Mesenteric fat pad (tissue), 1 donor: ENCODE measurements at regions not wholly inside any gene's neighbourhood (a gene's known extent, or its start where the extent isn't known, plus 50 kb on each side); places are given as distances from the start of the nearest gene placed in this dataset.
"Not testable (repeated sequence)": the region's sequence is repeated elsewhere in the genome, so short reads cannot be mapped to it uniquely, and the experiment has no call there.

Experiments
- DNase-seq: peaks from one replicate; pipeline ENCODE4 v3.0.0-alpha.2; 2020; ENCODE audit warnings: low spot score
- donor health status: DM: yes; HTN: yes; CAD: no.

DNA sequence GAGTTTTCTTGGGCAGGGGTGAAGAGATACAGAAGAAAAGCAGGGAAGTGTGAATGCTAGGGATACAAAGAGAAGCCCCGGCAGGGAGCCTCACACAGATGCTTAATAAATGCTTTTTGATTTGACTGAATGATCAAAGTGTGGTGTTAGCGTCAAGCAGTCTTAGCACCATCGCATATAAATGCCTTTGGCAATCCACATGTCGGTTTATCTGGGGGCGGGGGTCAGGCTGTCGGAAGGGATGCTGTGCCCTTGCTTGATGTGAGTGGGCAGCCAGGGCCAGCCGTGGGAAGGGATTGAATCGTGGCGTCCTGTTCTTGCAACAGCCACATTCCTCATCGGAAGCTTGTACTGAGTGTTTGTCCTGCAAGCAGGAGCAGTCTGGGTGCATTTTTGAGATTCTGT is 173.1 kb downstream of the LACC1 start:
- no peak for DNase-seq

DNA sequence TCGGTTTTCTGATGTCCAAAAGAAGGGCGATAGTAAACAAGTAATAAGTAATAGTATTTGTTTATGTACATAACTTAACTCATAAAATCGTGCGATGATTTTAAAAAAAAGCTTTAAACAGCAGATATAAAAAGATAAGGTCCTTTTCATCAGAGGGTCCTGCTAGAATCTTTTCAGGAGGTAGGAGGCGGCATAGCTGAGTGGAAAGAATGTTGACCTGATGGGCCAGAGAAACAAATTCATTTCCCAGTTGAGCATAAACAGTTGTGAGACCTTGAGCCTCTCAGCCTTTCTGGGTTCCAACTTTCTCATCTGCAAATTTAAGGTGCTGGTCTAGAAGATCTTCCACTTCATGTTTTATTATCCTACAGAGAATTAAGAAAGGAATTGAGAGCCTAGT is 173.5 kb downstream of the LACC1 start:
- DNase-seq: no peak

DNA sequence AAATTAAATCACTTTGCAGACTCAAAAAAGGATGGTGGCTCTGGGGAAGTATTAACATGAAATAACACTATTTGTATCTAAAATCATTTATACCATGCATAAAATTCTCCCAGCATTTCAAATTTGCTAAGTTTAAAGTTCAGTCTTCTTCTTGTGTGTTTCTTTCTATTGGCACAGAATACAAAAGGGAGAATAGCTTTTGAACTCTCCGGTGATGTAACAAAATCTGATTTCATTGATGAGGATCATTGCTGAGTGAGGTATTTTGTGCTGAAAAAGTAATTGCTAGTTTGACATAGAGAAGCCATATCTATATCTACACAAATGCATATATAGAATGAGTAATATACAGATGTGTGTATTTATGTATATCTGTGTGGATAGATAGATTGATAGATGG is 174.8 kb downstream of the LACC1 start:
- no peak for DNase-seq

DNA sequence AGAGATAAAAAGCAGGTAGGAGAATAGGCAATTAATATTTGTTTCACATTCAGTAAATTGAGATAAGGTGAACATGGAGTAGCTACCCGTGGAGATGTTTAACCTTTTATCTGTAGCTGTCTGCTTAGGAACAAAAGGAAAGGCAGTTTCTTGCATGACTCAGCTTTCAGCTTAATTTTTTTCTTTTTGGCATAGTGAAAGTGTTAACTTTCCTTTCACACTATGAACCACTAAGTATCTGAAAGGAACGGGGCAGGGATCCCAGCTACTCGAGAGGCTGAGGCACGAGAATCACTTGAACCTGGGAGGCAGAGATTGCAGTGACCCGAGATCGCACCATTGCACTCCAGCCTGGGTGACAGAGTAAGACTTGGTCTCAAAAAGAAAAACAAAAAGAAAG is 176.0 kb downstream of the LACC1 start:
- DNase-seq: not testable (repeated sequence)

DNA sequence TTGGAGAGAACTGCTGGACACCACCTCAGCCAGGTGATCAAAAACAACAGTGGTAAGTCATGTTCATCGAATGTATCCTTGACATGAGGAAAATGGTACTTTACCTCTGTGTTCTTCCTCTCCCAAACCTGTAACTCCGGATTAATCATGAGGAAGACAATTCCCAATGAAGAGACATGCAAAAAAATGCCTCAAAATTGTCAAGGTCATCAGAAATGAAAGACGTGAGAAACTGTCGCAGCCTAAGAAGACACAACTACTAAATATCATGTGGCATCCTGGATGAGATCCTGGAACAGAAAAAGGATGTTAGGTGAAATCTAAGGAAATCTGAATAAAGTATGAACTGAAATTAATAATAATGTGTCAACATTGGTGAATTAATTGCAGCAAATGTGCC is 178.4 kb downstream of the LACC1 start:
- DNase-seq: no peak

DNA sequence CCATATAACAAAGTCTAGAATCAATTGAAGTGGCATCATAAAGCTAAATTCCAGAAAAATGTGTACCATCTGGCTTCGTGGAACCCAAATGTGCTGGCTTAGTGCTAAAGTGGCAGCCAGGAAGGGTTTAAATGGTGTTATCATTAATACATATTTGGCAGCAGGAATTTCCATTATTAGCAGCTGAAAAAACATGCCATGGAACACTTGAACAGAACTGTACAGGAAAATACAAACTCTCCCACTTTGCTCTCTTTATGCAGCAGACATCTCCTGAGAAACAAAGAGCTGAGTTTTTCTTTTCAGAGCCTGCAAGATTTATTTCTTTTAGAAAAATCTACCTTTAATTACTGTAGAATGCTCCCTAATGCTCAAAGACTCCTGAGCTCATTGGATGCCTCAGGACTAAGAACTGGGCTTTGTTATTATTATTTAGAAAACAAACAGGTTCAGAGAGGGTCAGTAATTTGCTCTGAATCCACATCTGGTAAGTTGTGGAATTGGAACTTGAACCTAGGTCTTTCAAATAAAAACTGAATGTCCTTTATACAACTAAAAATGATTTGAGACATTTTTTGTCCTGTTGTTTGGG is 179.0 kb downstream of the LACC1 start:
- DNase-seq: no peak

DNA sequence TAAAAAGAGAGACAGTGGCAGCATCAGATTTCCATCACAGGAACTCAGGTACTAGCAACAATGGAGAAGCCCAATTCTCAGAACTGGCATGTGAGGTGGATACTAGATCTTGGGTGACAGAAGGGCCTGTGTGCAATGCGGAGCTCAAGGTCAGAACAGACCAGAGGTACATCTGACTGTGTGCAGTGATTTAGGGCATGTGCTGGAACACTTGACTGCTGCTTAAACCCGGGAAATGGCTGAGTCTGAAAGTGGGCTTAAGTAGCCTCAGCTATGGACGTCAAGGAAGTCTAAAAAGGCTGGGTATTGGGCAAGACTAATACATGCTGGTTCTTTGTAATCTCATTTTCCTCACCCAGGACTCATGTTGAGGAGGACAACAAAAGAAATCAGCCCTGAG is 182.2 kb downstream of the LACC1 start:
- DNase-seq: no peak

DNA sequence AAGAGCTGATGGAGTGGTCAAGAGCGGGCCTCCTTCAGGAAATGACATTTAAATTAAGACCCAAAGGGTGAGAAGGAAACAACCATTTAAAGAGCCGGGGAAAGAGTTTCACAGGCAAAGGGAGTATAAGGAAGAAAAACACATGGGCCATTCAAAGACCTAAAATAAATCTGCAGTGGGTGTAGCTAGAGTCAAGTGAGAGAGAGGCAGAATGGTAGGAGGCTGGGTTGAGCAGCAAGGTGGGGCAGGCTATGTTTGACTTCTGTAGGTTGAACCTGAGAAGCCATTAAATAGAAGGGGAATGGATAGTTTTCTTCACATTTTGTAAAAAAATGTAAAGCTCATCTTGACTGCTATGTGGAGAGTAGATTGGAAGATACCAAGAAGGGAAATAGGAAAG is 183.8 kb downstream of the LACC1 start:
- DNase-seq: no peak

DNA sequence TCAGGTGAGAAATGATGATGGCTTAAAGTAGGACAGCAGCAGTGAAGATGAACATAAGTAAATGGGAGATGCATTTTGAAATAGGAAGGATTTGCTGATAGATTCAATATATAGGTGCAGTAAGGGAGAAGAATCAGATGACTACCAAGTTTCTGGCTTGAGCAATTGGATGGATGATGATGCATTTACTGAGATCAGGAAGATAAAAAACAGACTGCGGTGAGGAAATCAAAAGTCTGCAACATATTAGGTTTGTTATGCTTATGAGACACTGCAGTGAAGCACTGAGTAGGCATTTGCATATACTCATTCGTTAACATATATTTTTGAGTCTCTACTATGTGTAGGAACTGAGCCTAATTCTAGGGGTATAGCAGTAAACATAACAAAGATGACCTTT is 184.2 kb downstream of the LACC1 start:
- no peak for DNase-seq

DNA sequence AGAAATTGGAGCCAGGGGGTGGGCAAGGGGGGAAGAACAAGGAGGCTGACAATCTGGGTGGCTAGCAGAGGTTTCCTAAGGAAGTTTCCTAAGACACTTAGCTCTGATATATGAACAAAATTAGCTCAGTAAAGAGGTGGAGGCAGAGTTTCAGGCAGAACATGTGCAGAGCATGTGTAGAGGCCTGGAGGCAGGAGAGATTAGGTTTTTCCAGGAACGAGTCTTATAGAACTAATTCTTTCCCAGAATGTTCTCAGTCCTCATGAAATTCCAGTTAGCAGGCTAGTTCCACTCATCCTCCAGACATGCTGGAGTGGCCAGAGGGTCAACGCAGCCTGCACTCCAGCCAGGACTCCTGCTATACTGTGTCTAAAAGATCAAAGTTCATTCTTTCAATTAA is 184.7 kb downstream of the LACC1 start:
- DNase-seq: no peak

DNA sequence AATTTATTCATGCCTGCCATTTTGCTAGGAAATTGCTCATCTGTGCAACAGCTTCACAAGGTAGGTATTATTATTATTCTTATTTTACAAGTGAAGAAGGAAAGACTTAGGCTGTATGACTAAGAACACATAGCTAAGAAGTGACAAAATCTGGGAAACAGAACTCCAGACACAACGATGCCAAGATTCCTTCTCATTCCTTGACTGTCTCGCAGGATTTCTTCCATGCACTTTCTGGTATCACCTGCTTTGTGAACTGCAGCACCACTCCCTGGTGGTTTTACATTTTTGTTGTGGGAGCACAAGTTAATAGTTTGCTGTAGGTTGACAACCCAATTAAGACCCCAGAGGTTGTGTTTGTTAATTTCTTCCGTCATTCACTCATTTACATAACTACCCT is 188.5 kb downstream of the LACC1 start:
- DNase-seq: no peak

DNA sequence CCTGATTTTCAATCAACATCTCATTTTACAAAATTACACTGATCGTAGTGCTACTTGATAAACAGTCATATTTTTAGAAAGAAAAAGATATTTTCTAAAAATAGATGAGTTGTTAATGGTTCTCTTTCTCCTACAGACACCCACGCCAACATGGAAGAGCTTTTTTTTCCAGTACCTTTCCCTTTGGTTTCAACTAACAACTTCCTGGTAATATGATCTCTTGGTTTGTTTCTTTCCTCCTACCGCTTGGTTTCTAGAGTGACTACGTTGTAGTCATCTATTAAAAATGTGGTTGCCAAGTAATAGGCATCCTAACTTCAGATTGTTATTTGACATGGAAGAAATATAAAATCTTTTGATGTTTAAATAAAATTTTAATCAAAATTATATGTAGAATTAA is 189.0 kb downstream of the LACC1 start:
- no peak for DNase-seq

DNA sequence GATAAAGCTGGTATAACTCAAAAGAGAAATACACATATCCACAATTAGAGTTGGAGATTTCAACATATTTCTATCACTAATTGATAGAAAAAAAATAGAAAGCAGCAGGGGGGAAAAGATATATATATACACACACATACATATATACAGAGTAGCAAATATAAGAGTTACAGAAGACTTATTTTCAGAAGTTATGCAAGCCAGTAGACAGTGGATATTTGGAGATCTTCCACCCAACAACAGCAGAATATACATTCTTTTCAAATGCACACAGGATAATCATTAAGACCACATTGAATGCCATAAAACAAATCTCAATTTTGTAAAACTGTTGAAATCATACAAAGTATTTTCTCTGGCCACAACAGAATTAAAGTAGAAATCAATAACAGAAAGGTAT is 192.8 kb downstream of the LACC1 start:
- DNase-seq: no peak

DNA sequence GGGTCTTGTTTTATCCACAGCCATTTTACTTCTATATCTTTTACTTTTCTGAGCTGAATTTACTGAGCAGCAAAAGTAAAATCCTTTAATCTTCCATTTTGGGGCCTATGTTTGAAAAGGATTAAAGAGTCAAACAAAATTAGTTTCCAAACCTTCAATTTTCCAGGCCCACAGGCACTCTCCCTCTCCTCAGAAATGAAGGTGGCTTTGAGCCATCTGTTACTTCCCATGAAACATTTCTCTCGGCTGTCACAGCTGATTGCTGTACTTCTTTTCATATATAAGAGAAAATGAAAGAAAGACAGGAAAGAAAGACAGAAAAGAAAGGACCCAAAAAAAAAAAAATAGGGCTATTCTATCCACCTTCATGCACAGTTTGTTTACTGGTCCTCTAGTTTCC is 194.9 kb downstream of the LACC1 start:
- no peak for DNase-seq

DNA sequence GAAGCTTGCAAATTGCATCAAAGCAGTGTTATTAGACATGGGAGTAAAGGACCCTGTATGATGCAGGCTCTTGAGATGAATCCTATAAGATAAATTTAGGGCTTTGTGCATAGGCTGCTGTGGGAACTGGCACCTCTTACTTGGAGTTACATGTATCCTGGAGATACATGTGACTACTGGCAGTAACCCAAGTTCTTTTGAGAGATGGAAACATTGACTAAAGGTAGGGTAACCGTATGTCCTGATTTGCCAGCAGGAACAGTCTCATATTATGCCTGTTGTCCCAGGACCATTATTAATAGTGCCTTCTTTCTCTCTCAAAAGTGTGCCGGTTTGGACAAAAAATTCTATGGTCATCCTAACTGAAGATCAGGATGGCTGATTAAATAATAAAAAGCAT is 195.4 kb downstream of the LACC1 start:
- no peak for DNase-seq

DNA sequence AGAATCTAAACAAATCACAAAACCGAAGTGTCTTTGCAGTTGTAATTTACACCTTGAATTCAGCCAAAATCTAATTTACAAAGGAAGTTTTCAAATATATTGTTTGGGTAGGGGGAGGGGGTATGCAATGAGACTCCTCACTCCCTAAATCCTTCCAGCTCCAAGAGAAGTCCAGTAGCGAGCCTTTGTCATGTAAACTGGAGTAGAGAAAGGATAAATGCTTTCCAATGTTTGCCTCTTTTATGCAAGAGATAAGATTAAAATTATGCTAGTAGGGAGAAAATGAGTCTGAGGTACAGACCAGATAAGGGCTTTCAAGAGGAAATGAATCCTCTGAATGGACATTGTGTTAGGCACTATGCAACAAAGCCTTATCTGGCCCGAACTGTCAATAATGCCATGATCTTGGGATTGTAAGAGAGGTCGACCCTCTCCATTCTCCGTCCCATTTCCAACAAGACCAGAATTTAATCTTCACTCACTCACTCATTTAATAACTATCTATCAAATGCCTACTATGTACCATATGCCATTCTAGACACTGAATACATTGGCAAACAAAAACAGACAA is 199.2 kb downstream of the LACC1 start:
- DNase-seq: no peak

DNA sequence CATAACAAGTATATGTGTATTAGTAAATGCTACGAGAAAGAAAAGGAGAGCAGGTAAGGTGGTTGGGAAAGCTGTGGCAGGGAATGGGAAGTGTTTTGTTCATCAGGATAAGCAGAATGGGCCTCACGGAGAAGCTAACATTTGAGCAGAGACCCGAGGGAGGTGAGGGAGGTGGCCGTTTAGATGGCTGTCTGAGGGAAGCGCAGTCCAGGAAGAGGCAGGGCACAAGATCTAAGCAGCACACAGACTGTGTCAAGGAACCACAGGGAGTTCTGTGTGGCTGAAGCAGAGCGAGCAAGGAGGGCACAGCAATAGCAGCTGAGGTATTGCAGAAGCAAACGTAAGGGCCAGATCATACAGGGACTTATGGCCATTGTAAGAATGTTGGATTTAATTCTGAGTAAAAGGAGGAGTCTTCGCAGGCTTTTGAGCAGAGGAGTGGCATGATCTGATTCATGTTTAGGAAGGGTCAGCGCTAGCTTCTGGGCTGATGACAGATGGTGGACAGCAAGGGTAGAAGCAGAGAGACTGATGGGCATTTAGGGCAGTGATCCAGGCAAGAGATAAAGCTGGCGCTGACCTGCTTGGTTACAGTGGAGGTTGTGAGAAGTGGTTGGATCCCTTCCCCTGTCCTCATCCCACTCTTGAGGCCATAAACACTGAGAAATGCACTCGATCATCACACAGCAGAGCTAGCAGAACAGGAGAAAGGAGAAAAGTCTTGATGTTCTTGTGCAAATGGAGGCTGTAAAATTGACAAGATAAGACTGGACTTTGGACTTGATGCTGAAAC is 199.9 kb downstream of the LACC1 start:
- no peak for DNase-seq

DNA sequence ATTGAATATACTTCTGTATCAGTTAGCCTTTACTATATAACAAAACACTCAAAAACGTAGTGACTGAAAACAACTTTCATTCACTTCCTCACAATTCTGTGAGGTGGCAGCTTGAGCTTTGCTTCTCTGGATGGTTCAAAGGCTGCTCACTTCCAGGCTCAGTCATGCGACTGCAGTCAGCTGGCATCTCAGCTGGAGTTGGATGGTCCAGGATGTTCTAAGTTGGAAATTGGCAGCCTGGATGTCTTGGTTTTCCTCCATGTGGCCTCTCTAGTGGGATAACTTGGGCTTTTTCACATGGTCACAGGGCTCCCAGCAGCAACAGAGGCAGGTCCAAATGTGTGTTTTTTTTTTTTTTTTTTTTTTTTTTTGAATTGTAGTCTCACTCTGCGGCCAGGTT is 204.4 kb downstream of the LACC1 start:
- DNase-seq: no peak

DNA sequence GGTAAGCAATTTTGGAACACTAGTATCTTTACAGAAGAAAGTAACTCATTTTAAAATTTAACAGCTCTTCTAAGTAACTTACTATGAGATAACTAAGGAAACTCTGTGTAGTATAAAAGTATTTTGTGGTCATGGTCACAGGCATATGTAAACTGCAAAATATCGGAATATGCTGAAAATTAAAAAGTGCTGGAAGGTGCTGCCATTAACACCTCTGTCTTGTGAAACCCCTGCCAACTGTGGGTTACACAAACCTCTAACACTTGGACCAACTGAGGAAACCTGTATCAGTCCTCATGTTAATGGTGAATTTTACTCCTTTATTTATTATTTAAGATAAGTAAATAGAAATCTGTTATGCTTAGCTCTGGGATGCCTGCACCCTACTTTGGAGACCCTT is 206.7 kb downstream of the LACC1 start:
- no peak for DNase-seq

DNA sequence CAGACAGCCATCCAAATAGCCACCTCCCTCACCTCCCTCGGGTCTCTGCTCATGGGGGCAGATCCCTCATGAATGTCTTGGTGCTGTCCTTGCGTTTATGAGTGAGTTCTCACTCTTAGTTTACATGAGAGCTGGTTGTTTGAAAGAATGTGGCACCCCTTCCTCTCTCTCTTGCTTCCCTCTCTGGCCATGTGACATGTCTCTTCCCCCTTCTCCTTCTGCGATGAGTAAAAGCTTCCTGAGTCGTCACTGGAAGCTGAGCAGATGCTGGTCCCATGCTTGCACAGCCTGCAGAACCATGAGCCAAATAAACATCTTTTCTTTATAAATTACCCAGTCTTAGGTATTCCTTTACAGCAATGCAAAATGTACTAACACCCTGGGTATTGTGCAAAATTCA is 208.7 kb downstream of the LACC1 start:
- no peak for DNase-seq

DNA sequence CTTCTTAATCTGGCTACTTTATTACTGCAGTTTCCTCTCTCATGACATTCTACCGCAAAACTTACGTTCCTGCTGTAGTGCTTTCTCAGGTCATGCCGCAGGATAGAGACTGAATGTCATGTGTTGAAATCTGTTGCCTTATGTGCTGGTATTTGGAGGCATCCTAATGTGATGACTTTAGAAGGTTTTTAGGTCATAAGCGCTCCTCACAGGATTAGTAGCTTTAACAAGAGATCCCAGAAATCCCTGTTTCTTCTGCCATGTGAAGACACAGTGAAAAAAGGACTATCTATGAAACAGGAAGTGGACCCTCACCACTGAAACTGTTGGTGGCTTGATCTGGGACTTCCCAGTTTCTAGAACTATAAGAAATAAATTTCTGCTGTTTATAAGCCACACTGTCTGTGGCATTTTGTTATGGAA is 209.3 kb downstream of the LACC1 start:
- DNase-seq: no peak

DNA sequence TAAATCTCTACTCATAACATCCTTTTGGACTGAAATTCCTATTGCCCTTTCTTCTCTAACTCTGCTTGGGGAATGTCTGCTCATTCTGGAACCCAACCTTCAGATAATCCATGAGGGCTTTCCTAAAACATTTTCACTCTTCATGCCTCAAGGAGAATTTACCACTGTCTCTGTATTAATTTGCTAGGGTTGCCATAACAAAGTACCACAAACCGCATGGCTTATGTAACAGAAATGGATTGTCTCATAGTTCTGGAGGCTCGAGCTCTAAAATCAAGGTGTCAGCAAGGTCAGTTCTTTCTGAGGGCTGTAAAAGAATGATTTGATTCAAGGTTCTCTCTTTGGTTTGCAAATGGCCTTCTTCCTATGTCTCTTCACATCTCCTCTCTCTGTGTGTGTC is 209.7 kb downstream of the LACC1 start:
- DNase-seq: no peak
